Ovary (tissue), 7 donors: ENCODE measurements at regions not wholly inside any gene's neighbourhood (a gene's known extent, or its start where the extent isn't known, plus 50 kb on each side); places are given as distances from the start of the nearest gene placed in this dataset.

Source experiments
- DNase-seq, 5 donors: peaks; one replicate each; pipeline ENCODE4 v3.0.0-alpha.2; 2019 to 2020
- H3K27ac ChIP-seq, 2 donors: fragments of 200-600 bp; one replicate each; pipeline versions ENCODE4 v1.5.1 to v1.8.0; 2019 to 2022
- H3K27me3 ChIP-seq: fragments of 200-600 bp; one replicate; pipeline ENCODE4 v1.8.0; 2022
- H3K36me3 ChIP-seq: fragments of 200-600 bp; sonication (generic); one replicate; pipeline ENCODE4 v1.5.1; 2019
- H3K4me1 ChIP-seq: one replicate; pipeline ENCODE4 v1.8.1; 2013; ENCODE audit warnings: mild to moderate bottlenecking, moderate library complexity; ENCODE audit not compliant: insufficient read depth
- H3K4me3 ChIP-seq: fragments of 200-600 bp; sonication (generic); one replicate; pipeline ENCODE4 v1.5.1; 2017
- H3K9me3 ChIP-seq, 2 donors: fragments of 200-600 bp in 1 of 2; sonication (generic) in 1 of 2; one replicate each; pipeline versions ENCODE4 v1.5.1 to v1.8.1; 2013 to 2019; ENCODE audit warnings: mild to moderate bottlenecking in 1 of 2, moderate library complexity in 1 of 2
- CTCF ChIP-seq, 3 donors: fragments of 450-650 bp in 2 of 3; fragments of 200-600 bp in 1 of 3; IDR thresholded peaks; one replicate each; pipeline versions ENCODE4 v1.5.1 to v1.8.0; 2016 to 2022; ENCODE audit warnings: antibody characterized with exemption in 3 of 3, mild to moderate bottlenecking in 1 of 3
- EP300 ChIP-seq: sonication (generic); formaldehyde crosslinking; IDR thresholded peaks from one replicate; pipeline ENCODE4 v1.6.1; 2017; ENCODE audit warnings: antibody characterized with exemption
- POLR2A ChIP-seq: fragments of 450-650 bp; IDR thresholded peaks from one replicate; pipeline ENCODE4 v1.6.1; 2017; ENCODE audit warnings: antibody characterized with exemption, mild to moderate bottlenecking, moderate library complexity
- WGBS, 3 donors: extraction: QIAGEN DNeasy Blood & Tissue Kit in 1 of 3; methylation state at CpG; one replicate each; pipeline versions ENCODE4 v1.1.5 to v1.1.7; 2013 to 2017; 5-methylcytosine and 5-hydroxymethylcytosine counted together
- intact Hi-C, 4 donors: fragments of 100-400 bp; cut with DNase I; formaldehyde crosslinking; loops; one replicate each; pipeline versions ENCODE4 v1.11.0 to v1.15.1; 2022 to 2023
- donor health status: DM: no; HTN: no; CAD: no; lungs with moderate emphysema.
- donor health status: DM: no; HTN: no; CAD: no.
- donor health status: Bipolar disorder and iron deficiency.
- donor health status: DM: no; HTN: no; CAD: no.
- donor health status: DM: yes; HTN: yes; CAD: no.

- 68 to 96% (median 87%) methylated on average over 2 of the region's 2 CpGs for WGBS, 3 donors
- no peaks in the 10 kb centered on the region for H3K27me3 ChIP-seq
- no peaks in the 10 kb centered on the region for H3K36me3 ChIP-seq
- intact Hi-C loops: no loop called here
- no peak overlapping the region for H3K4me3 ChIP-seq
- no peak overlapping the region for H3K27ac ChIP-seq
- DNase-seq: no peak
- H3K4me1 ChIP-seq: no peaks in the 10 kb centered on the region
- no peak for TF ChIP-seq POLR2A
- no peak for TF ChIP-seq CTCF (IDR thresholded peaks at IDR 0.05)
- no peak for TF ChIP-seq EP300
- peaks cover 0 to 4% of the 10 kb centered on the region in 2 donors for H3K9me3 ChIP-seq
Observed at GRCh38 chr18:8901019-8901418, 195.7 kb downstream of the MTCL1 start.

GRCh38 chr18:8904316-8904715 is 198.2 kb upstream of the NDUFV2 start:
- no peak for TF ChIP-seq POLR2A
- no peak for TF ChIP-seq CTCF (IDR thresholded peaks at IDR 0.05)
- TF ChIP-seq EP300: no peak
- no peak for DNase-seq

DNA sequence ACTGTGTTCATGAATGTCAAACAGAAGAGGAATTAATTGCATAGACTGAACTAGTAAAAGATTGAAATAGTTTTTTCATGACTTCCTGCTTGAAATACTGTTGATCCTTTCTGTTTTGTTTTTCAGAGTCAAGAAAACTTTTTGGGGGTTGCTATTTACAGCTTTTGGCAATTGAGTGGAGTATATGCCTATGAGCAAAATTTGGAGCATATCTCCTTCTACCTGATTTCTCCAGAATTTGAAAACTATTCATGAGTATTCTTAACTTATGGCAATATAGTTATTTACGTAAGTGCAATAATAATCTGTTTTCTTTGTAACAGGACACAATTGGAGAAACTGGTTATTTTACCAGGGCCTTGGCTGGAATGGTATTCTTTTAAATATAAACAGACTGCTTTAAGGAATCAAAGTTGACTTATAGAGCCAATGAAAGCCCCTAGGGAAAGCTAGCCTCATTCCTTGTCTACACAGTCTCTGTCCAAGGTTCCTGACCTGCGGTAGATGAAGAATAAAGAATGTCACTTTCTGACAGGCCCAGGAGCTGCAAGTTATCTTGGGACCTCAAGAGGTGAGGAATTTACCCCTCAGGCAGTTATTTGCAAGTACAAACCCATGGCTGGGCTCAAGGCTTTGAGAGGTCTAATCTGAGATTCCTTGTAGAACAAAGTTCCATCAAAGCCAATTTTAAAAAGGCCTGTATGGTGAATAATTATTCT is 193.5 kb upstream of the NDUFV2 start:
- intact Hi-C loops: no loop called here
- no peaks in the 10 kb centered on the region for H3K4me1 ChIP-seq
- no peak overlapping the region for H3K4me3 ChIP-seq
- no peak for TF ChIP-seq POLR2A
- no peak for TF ChIP-seq EP300
- TF ChIP-seq CTCF (IDR thresholded peaks at IDR 0.05): no peak
- H3K9me3 ChIP-seq: no peaks in the 10 kb centered on the region
- no peak overlapping the region for H3K27ac ChIP-seq
- H3K36me3 ChIP-seq: no peaks in the 10 kb centered on the region
- no peaks in the 10 kb centered on the region for H3K27me3 ChIP-seq
- DNase-seq: no peak
- WGBS, 3 donors: 69 to 83% (median 78%) methylated on average over 2 of the region's 2 CpGs

More at GRCh38 chr18:8904316-8904715, 198.2 kb upstream of the NDUFV2 start:
- Histone ChIP-seq H3K27ac (no peak overlapping the region), H3K4me1 (no peaks in the 10 kb centered on the region), H3K36me3 (no peaks in the 10 kb centered on the region), H3K9me3 (no peaks in the 10 kb centered on the region), H3K4me3 (no peak overlapping the region), H3K27me3 (no peaks in the 10 kb centered on the region)
- intact Hi-C loops: no loop called here

DNA sequence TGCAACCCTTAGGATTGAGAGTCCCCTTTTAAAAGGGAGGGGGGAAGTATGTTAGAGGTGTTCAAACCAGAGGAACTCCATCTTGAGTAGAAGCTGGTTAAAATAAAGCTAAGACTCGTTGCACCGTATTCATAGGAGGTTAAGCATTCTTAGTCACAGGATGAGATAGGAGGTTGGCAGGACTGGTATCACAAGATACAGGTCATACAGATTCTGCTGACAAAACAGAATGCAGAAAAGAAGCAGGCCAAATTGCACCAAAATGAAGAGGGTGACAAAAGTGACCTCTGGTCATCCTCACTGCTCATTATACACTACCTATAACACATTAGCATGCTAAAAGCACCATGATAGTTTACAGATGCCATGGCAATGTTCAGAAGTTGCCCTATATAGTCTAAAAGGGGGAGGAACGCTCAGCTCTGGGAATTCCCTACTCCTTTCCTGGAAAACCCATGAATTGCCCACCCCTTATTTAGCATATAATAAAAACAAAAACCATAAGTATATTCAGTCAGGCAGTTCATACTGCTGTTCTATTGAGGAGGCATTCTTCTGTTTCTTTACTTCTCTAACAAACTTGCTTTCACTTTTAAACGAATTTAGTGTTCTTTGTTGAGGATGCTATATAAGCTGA is 192.2 kb upstream of the NDUFV2 start:
- DNase-seq: no peak
- no peaks in the 10 kb centered on the region for H3K27me3 ChIP-seq
- intact Hi-C loops: no loop called here
- H3K36me3 ChIP-seq: no peaks in the 10 kb centered on the region
- no peak overlapping the region for H3K27ac ChIP-seq
- WGBS, 3 donors: 62 to 72% (median 66%) methylated on average over 4 of the region's 4 CpGs
- H3K4me1 ChIP-seq: no peaks in the 10 kb centered on the region
- H3K4me3 ChIP-seq: no peak overlapping the region
- TF ChIP-seq CTCF (IDR thresholded peaks at IDR 0.05) (no peak), EP300 (no peak), POLR2A (no peak)
- H3K9me3 ChIP-seq: no peaks in the 10 kb centered on the region
